ENCODE measurements at regions not wholly inside any gene's neighbourhood (a gene's known extent, or its start where the extent isn't known, plus 50 kb on each side); places are given as distances from the start of the nearest gene placed in this dataset.

DNA sequence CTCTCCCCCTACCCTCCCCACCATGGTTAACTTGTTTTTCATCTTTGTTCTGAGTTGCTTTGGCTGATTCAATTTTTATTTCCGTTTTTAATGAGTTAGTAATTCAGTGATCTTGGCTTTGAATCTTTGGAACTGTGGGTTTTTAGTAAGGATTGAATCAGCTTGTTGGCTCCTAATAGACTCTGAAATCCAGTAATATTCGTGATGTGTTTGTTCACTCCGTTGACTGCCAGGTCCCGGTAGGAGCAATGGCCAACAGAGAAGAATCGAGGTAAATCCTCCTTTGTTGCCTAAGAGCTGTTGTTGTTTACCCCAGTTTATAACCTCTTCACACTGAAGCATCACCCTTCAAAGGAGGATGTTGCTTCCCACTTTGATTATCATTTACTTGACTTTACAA is 92.7 kb downstream of the PCSK1 start:
- no peaks in the 10 kb centered on the region for H3K36me3 ChIP-seq
- no peak for TF ChIP-seq Cebpa-rat (IDR thresholded peaks at IDR 0.05)
- peaks cover 0 to 72% (median 42%) of the 10 kb centered on the region in 10 experiments; a peak in 14 of 20 replicates for H3K4me1 ChIP-seq
- H3K9me3 ChIP-seq (replicated peaks in 1 of 11): no peaks in the 10 kb centered on the region
- peak overlapping the region in 1 of 11 experiments; percentile 26; a peak in 1 of 22 replicates for H3K27ac ChIP-seq
- peak overlapping the region in 3 of 11 experiments; percentile 30 to 76 (median 61); a peak in 5 of 22 replicates for H3K4me2 ChIP-seq
- H3K9ac ChIP-seq: no peak overlapping the region
- H4K20me1 ChIP-seq: no peaks in the 10 kb centered on the region
- no peaks in the 10 kb centered on the region for H3K27me3 ChIP-seq
- H3K4me3 ChIP-seq: no peak overlapping the region

DNA sequence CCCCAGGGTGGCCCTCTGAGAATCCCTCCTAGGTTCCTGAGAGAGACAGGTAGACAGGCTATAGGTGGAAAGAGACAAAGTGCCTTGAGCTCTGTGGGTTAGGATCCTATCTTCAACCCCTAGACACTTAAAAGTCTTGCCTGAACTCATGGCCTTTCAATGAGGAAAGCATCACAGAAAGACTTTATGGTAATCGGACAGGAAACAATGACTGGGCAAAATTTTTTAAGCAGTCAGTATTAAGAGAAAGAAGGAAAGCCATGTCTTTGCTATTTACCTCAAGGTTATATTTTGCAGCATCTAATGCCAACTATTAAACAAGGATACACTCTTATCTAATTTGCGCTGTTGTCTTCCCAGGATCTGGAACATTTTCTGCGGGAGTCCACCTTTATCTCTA is 93.2 kb downstream of the PCSK1 start:
- TF ChIP-seq Cebpa-rat (IDR thresholded peaks at IDR 0.05): no peak
- Histone ChIP-seq H3K9ac (no peak overlapping the region), H3K4me2 (peak overlapping the region in 5 of 11 experiments; percentile 30 to 76 (median 66); a peak in 10 of 22 replicates), H3K27ac (peak overlapping the region in 3 of 11 experiments; percentile 6 to 26 (median 21); a peak in 3 of 22 replicates), H3K4me3 (no peak overlapping the region), H3K36me3 (no peaks in the 10 kb centered on the region), H3K27me3 (no peaks in the 10 kb centered on the region), H3K9me3 (replicated peaks in 1 of 11) (no peaks in the 10 kb centered on the region), H3K4me1 (peaks cover 0 to 72% (median 42%) of the 10 kb centered on the region in 10 experiments; a peak in 14 of 20 replicates), H4K20me1 (no peaks in the 10 kb centered on the region)

DNA sequence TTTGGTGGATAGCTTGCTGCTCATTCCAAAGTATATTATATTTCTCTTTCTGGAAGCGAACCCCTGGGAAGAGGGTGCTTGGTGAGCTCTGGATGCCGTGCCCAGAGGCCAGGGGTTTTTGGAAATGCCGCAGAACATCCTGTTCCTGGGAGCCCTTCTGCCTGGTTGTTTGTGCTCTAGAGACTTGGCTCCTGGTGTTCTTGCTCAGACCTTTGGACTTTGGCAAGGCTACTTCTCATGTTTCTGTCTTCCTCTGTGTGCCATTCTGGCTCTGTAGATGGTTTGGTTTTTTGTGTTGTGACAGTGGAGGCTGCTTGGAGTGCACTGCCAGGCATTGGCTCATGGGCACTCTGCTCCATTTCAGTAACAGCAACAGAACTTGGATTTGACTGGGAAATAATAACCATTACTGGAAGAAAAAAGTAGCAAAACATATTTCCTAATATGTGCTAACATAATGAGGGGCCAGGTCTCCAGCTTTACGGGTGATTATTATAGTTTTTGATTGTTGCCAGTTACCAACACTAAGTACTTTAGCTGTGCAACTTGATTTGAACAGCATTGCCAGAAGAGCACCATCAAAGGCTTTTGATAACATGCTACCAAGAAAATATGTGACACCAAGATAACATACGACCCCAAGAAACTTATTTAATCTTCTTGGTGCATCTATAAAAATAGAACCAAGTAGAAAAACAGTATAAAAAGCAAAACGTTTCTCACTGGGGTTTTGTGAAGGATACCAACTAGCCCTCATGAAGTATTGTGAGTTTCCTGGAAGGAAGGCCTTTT is 94.2 kb downstream of the PCSK1 start:
- Histone ChIP-seq H3K4me3 (no peak overlapping the region), H4K20me1 (no peaks in the 10 kb centered on the region), H3K9me3 (replicated peaks in 1 of 11) (no peaks in the 10 kb centered on the region), H3K36me3 (no peaks in the 10 kb centered on the region), H3K4me1 (peaks cover 0 to 78% (median 42%) of the 10 kb centered on the region in 10 experiments; a peak in 14 of 20 replicates), H3K27ac (peak overlapping the region in 1 of 11 experiments; percentile 36; a peak in 1 of 22 replicates), H3K4me2 (peak overlapping the region in 5 of 11 experiments; percentile 47 to 82 (median 76); a peak in 10 of 22 replicates), H3K27me3 (no peaks in the 10 kb centered on the region), H3K9ac (no peak overlapping the region)
- no peak for TF ChIP-seq Cebpa-rat (IDR thresholded peaks at IDR 0.05)

- no peak for TF ChIP-seq Cebpa-rat (IDR thresholded peaks at IDR 0.05)
- Histone ChIP-seq H4K20me1 (no peaks in the 10 kb centered on the region), H3K27me3 (no peaks in the 10 kb centered on the region), H3K4me2 (peak overlapping the region in 6 of 11 experiments; percentile 47 to 82 (median 74); a peak in 8 of 22 replicates), H3K36me3 (no peaks in the 10 kb centered on the region), H3K9ac (no peak overlapping the region; a peak in 1 of 22 replicates), H3K4me3 (no peak overlapping the region), H3K4me1 (peaks cover 0 to 76% (median 40%) of the 10 kb centered on the region in 10 experiments; a peak in 14 of 20 replicates), H3K9me3 (replicated peaks in 1 of 11) (no peaks in the 10 kb centered on the region), H3K27ac (peak overlapping the region in 2 of 11 experiments; percentile 36 to 54; a peak in 2 of 22 replicates)
Observed at GRCh38 chr5:96338091-96338490, 95.0 kb downstream of the PCSK1 start.

GRCh38 chr5:96337048-96337781 is 95.8 kb downstream of the PCSK1 start:
- peak overlapping the region in 7 of 11 experiments; percentile 41 to 82 (median 74); a peak in 14 of 22 replicates for H3K4me2 ChIP-seq
- peak overlapping the region in 5 of 11 experiments; percentile 29 to 62 (median 41); a peak in 9 of 22 replicates for H3K27ac ChIP-seq
- no peak for TF ChIP-seq Cebpa-rat (IDR thresholded peaks at IDR 0.05)
- H3K4me3 ChIP-seq: peak overlapping the region in 2 of 10 experiments; percentile 3 to 25; a peak in 2 of 20 replicates
- H3K9me3 ChIP-seq (replicated peaks in 1 of 11): no peaks in the 10 kb centered on the region
- H3K9ac ChIP-seq: peak overlapping the region in 3 of 11 experiments; percentile 1 to 52 (median 39); a peak in 4 of 22 replicates
- H4K20me1 ChIP-seq: no peaks in the 10 kb centered on the region
- H3K36me3 ChIP-seq: no peaks in the 10 kb centered on the region
- H3K4me1 ChIP-seq: peaks cover 0 to 76% (median 34%) of the 10 kb centered on the region in 10 experiments; a peak in 14 of 20 replicates
- H3K27me3 ChIP-seq: no peaks in the 10 kb centered on the region

- H4K20me1 ChIP-seq: no peaks in the 10 kb centered on the region
- H3K27ac ChIP-seq: peak overlapping the region in 6 of 11 experiments; percentile 20 to 62 (median 36); a peak in 10 of 22 replicates
- peak overlapping the region in 7 of 11 experiments; percentile 41 to 82 (median 74); a peak in 13 of 22 replicates for H3K4me2 ChIP-seq
- peak overlapping the region in 2 of 10 experiments; percentile 3 to 25; a peak in 2 of 20 replicates for H3K4me3 ChIP-seq
- no peaks in the 10 kb centered on the region for H3K27me3 ChIP-seq
- H3K36me3 ChIP-seq: no peaks in the 10 kb centered on the region
- no peak for TF ChIP-seq Cebpa-rat (IDR thresholded peaks at IDR 0.05)
- H3K9ac ChIP-seq: peak overlapping the region in 3 of 11 experiments; percentile 1 to 52 (median 39); a peak in 4 of 22 replicates
- no peaks in the 10 kb centered on the region for H3K9me3 ChIP-seq (replicated peaks in 1 of 11)
- H3K4me1 ChIP-seq: peaks cover 0 to 79% (median 37%) of the 10 kb centered on the region in 10 experiments; a peak in 15 of 20 replicates
Observed at GRCh38 chr5:96336351-96336985, 96.6 kb downstream of the PCSK1 start.

GRCh38 chr5:96335873-96336272 is 97.2 kb downstream of the PCSK1 start:
- no peaks in the 10 kb centered on the region for H4K20me1 ChIP-seq
- peak overlapping the region in 6 of 11 experiments; percentile 7 to 82 (median 74); a peak in 8 of 22 replicates for H3K4me2 ChIP-seq
- H3K27me3 ChIP-seq: no peaks in the 10 kb centered on the region
- peaks cover 0 to 85% (median 43%) of the 10 kb centered on the region in 10 experiments; a peak in 16 of 20 replicates for H3K4me1 ChIP-seq
- no peaks in the 10 kb centered on the region for H3K9me3 ChIP-seq (replicated peaks in 1 of 11)
- H3K36me3 ChIP-seq: no peaks in the 10 kb centered on the region
- no peak for TF ChIP-seq Cebpa-rat (IDR thresholded peaks at IDR 0.05)
- peak overlapping the region in 1 of 11 experiments; percentile 20; a peak in 3 of 22 replicates for H3K27ac ChIP-seq
- H3K4me3 ChIP-seq: no peak overlapping the region
- peak overlapping the region in 1 of 11 experiments; percentile 39; a peak in 1 of 22 replicates for H3K9ac ChIP-seq

DNA sequence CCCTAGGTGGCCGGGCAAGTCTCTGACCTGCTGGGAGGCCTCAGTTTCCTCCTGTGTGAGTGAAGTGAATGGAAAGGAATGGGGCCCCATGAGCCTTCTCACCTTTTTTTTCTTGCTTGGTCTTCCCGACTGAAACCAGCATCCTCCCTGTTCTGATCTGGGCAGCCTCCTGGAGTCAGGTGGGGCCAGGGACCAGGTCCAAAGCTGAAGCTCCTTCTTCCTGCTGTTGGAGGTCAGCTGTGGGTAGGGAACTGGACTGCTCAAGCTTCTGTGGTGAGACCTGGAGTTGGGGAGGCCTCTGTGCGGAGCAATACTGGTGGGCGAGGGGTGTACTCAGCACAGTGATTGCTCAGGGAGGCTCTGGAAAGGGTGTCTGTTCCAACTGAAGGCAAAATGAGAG is 99.7 kb downstream of the PCSK1 start:
- H4K20me1 ChIP-seq: no peaks in the 10 kb centered on the region
- H3K9me3 ChIP-seq (replicated peaks in 1 of 11): no peaks in the 10 kb centered on the region
- H3K36me3 ChIP-seq: no peaks in the 10 kb centered on the region
- H3K4me1 ChIP-seq: peaks cover 0 to 78% (median 42%) of the 10 kb centered on the region in 10 experiments; a peak in 16 of 20 replicates
- peak overlapping the region in 1 of 11 experiments; percentile 27; a peak in 2 of 22 replicates for H3K4me2 ChIP-seq
- peak overlapping the region in 2 of 11 experiments; percentile 7 to 60; a peak in 2 of 22 replicates for H3K27ac ChIP-seq
- TF ChIP-seq Cebpa-rat (IDR thresholded peaks at IDR 0.05): no peak
- H3K9ac ChIP-seq: no peak overlapping the region
- H3K4me3 ChIP-seq: no peak overlapping the region
- no peaks in the 10 kb centered on the region for H3K27me3 ChIP-seq
